Osteocyte (in vitro differentiated cells): ENCODE measurements at regions not wholly inside any gene's neighbourhood (a gene's known extent, or its start where the extent isn't known, plus 50 kb on each side); places are given as distances from the start of the nearest gene placed in this dataset.

Experiments used
- DNase-seq: peaks from one replicate; pipeline ENCODE4 v3.0.0; 2021; ENCODE audit warnings: mixed read lengths; ENCODE audit not compliant: unreplicated experiment; ENCODE audit errors: extremely low spot score
- H3K27ac Mint-ChIP-seq: one replicate; pipeline ENCODE4 v1.8.0; 2021; ENCODE audit warnings: mild to moderate bottlenecking, mixed read lengths; ENCODE audit not compliant: unreplicated experiment
- H3K27me3 Mint-ChIP-seq: one replicate; pipeline ENCODE4 v1.8.0; 2021; ENCODE audit warnings: mixed read lengths; ENCODE audit not compliant: unreplicated experiment
- H3K36me3 Mint-ChIP-seq: one replicate; pipeline ENCODE4 v1.8.0; 2021; ENCODE audit warnings: mixed read lengths; ENCODE audit not compliant: unreplicated experiment
- H3K4me1 Mint-ChIP-seq: one replicate; pipeline ENCODE4 v1.8.0; 2021; ENCODE audit warnings: mixed read lengths; ENCODE audit not compliant: unreplicated experiment
- H3K4me3 Mint-ChIP-seq: one replicate; pipeline ENCODE4 v1.8.0; 2021; ENCODE audit warnings: mild to moderate bottlenecking, moderate library complexity, mixed read lengths; ENCODE audit not compliant: unreplicated experiment
- H3K9me3 Mint-ChIP-seq: one replicate; pipeline ENCODE4 v1.8.0; 2021; ENCODE audit warnings: mixed read lengths; ENCODE audit not compliant: unreplicated experiment
- CTCF ChIP-seq: fragments of 200-600 bp; sonication (generic); IDR thresholded peaks from 2 replicates; pipeline ENCODE4 v1.5.0; 2021; ENCODE audit warnings: antibody characterized with exemption, mild to moderate bottlenecking, moderate library complexity

- Mint-ChIP-seq H3K9me3 (no peaks in the 10 kb centered on the region), H3K4me1 (peaks cover 18% of the 10 kb centered on the region), H3K27ac (peak overlapping the region; percentile 64), H3K36me3 (no peaks in the 10 kb centered on the region), H3K27me3 (no peaks in the 10 kb centered on the region), H3K4me3 (no peak overlapping the region)
- TF ChIP-seq CTCF: peak; percentile 88
- no peak for DNase-seq
These were observed 52.9 kb upstream of the FDX1 start for GRCh38 chr11:110376711-110377324.

DNA sequence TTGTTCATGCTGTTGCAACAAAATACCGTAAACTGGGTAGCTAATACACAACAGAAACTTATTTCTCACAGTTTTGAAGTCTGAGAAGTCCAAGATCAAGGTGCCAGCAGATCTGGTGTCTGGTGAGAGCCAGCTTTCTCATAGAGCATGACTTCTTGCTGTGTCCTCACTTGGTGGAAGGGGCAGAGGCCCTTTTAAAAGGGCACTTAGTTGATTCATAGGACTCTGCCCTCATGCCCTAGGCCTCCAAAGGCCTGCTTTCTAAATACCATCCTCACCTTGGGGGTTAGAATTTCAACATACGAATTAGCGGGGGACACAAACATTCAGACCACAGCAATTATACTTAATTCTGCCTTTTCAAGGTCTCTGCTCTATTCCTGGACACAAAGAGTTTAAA is 52.3 kb upstream of the FDX1 start:
- no peak overlapping the region for H3K4me3 Mint-ChIP-seq
- H3K9me3 Mint-ChIP-seq: no peaks in the 10 kb centered on the region
- no peak for TF ChIP-seq CTCF
- H3K27me3 Mint-ChIP-seq: no peaks in the 10 kb centered on the region
- no peak for DNase-seq
- no peaks in the 10 kb centered on the region for H3K36me3 Mint-ChIP-seq
- peaks cover 18% of the 10 kb centered on the region for H3K4me1 Mint-ChIP-seq
- H3K27ac Mint-ChIP-seq: no peak overlapping the region

DNA sequence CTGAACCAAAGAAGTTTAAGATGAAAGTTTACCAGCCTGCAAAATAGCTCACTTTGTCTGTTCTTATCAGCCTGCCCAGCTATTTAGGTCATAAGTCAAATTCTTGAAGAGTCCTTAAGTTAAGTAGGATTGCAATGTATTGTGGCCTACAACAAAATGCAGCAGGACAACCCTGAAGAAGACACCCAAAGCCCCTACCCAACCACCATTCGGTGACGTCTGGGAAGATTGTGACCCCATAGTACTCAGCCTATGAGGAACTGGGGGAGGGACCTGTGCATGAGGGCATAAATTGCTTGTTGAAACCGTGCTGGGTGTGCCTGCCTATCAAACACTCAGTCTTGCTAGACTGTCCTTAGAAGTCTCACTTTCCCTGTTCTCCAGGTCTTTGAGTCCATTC is 50.5 kb upstream of the FDX1 start:
- Mint-ChIP-seq H3K4me1 (peaks cover 9% of the 10 kb centered on the region), H3K27me3 (no peaks in the 10 kb centered on the region), H3K27ac (no peak overlapping the region), H3K36me3 (no peaks in the 10 kb centered on the region), H3K9me3 (no peaks in the 10 kb centered on the region), H3K4me3 (no peak overlapping the region)
- no peak for DNase-seq
- TF ChIP-seq CTCF: no peak

DNA sequence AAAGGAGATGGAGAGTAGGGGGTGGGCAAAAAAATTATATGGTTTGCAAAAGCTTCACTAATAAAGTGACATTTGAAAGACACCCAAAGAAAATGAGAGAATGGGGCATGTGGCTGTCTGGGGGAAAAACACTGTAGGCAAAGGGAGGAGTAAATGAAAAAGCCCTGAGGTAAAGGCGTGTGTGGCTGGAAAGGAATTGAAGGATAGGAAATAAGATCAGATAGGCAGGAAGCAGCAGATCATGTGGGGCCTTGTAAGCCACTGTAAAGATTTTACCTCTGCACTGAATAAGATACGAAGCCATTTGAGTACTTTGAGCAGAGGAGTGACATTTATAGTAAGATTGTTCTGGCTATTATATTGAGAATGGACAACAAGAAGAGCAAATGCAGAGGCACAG is 49.8 kb upstream of the FDX1 start:
- Mint-ChIP-seq H3K9me3 (no peaks in the 10 kb centered on the region), H3K27me3 (no peaks in the 10 kb centered on the region), H3K4me3 (no peak overlapping the region), H3K36me3 (no peaks in the 10 kb centered on the region), H3K4me1 (peaks cover 9% of the 10 kb centered on the region), H3K27ac (no peak overlapping the region)
- DNase-seq: no peak
- no peak for TF ChIP-seq CTCF
